ENCODE measurements at regions not wholly inside any gene's neighbourhood (a gene's known extent, or its start where the extent isn't known, plus 50 kb on each side); places are given as distances from the start of the nearest gene placed in this dataset.

DNA sequence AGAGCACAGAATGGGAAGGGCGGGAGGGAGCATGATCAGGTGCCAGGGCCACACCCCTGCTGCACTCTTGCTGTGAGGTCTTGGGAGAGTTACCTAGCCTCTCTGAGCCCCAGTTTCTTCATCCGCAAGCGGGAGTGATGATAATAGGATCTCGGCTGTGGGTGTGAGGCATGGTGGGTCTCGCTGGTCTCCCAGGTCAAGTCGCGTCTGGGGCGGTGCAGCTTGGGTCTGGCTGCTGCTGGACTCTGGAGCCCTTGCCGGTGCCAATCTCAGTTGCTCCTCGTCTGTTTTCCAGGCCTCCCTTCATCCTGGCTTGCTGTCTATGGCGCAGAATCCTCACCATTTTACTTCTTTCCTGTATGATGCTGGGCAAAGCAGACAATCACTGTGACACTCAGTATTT lies 130.3 kb upstream of the RAB12 start:
- TF ChIP-seq CTCF (IDR thresholded peaks at IDR 0.05) (peak; percentile 22), POLR2AphosphoS5 (IDR thresholded peaks at IDR 0.05; ENCODE audit: low read depth, low read length) (no peak), REST (IDR thresholded peaks at IDR 0.05; ENCODE audit: insufficient read depth in 1 of 2, low read depth in 2 of 2, low read length in 1 of 2) (no peak), TCF7L2 (IDR thresholded peaks at IDR 0.05; ENCODE audit: low read depth, low read length) (no peak)
